SK-N-SH treated with all-trans-retinoic acid at 6 μM for 48 hours (cell line): ENCODE measurements at regions not wholly inside any gene's neighbourhood (a gene's known extent, or its start where the extent isn't known, plus 50 kb on each side); places are given as distances from the start of the nearest gene placed in this dataset.

Source experiments
- ATAC-seq: fragments of 200-7000 bp; cut with Tn5 transposase; 3 replicates; pipeline ENCODE4 v1.9.1; 2020; ENCODE audit warnings: mild to moderate bottlenecking, moderate library complexity
- ARNTL ChIP-seq: fragments of 450-650 bp; formaldehyde crosslinking; IDR thresholded peaks from 2 replicates; pipeline ENCODE4 v1.5.0; 2020; ENCODE audit warnings: low read depth, mild to moderate bottlenecking, moderate library complexity, borderline replicate concordance
- CREB5 ChIP-seq: fragments of 250-450 bp; sonication (Bioruptor Pico); IDR thresholded peaks from 2 replicates; pipeline ENCODE4 v1.5.1; 2020; ENCODE audit warnings: low read depth, mild to moderate bottlenecking, moderate library complexity
- CSDC2 ChIP-seq: fragments of 250-450 bp; sonication (Bioruptor Pico); IDR thresholded peaks from 2 replicates; pipeline ENCODE4 v1.5.0; 2020; ENCODE audit warnings: mild to moderate bottlenecking, moderate library complexity
- CSRNP3 ChIP-seq: fragments of 250-450 bp; sonication (Bioruptor Pico); IDR thresholded peaks from 2 replicates; pipeline ENCODE4 v1.5.1; 2021; ENCODE audit warnings: mild to moderate bottlenecking, moderate library complexity
- ESRRG ChIP-seq: fragments of 250-450 bp; sonication (Bioruptor Pico); IDR thresholded peaks from 2 replicates; pipeline ENCODE4 v1.6.1; 2021; ENCODE audit warnings: mild to moderate bottlenecking
- GLIS3 ChIP-seq: fragments of 250-450 bp; sonication (Bioruptor Pico); IDR thresholded peaks from 2 replicates; pipeline ENCODE4 v1.5.0; 2020; ENCODE audit warnings: mild to moderate bottlenecking, moderate library complexity
- ISL1 ChIP-seq: fragments of 250-450 bp; sonication (Bioruptor Pico); IDR thresholded peaks from 2 replicates; pipeline ENCODE4 v2.1.2; 2022; ENCODE audit warnings: mild to moderate bottlenecking, moderate library complexity
- OSR1 ChIP-seq: fragments of 250-450 bp; sonication (Bioruptor Pico); IDR thresholded peaks from 2 replicates; pipeline ENCODE4 v1.8.0; 2022; ENCODE audit warnings: moderate library complexity, mild to moderate bottlenecking, inconsistent platforms
- PATZ1 ChIP-seq: fragments of 250-450 bp; sonication (Bioruptor Pico); IDR thresholded peaks from 2 replicates; pipeline ENCODE4 v1.8.0; 2020; ENCODE audit warnings: mild to moderate bottlenecking, moderate library complexity, borderline replicate concordance
- POU6F1 ChIP-seq: fragments of 250-450 bp; sonication (Bioruptor Pico); IDR thresholded peaks from 2 replicates; pipeline ENCODE4 v1.8.0; 2021; ENCODE audit warnings: low read depth, mild to moderate bottlenecking, moderate library complexity, borderline replicate concordance
- RARB ChIP-seq: fragments of 250-450 bp; sonication (Bioruptor Pico); IDR thresholded peaks from 2 replicates; pipeline ENCODE4 v1.8.0; 2021; ENCODE audit warnings: mild to moderate bottlenecking, moderate library complexity
- SNAI2 ChIP-seq: fragments of 250-450 bp; sonication (Bioruptor Pico); IDR thresholded peaks from 2 replicates; pipeline ENCODE4 v1.5.0; 2020; ENCODE audit warnings: mild to moderate bottlenecking, moderate library complexity
- TCF4 ChIP-seq: fragments of 250-450 bp; sonication (Bioruptor Pico); IDR thresholded peaks from 2 replicates; pipeline ENCODE4 v1.8.0; 2021; ENCODE audit warnings: mild to moderate bottlenecking, moderate library complexity, borderline replicate concordance
- TOX ChIP-seq: fragments of 250-450 bp; sonication (Bioruptor Pico); IDR thresholded peaks from 2 replicates; pipeline ENCODE4 v1.8.0; 2021; ENCODE audit warnings: mild to moderate bottlenecking, moderate library complexity, borderline replicate concordance
- TSHZ2 ChIP-seq: fragments of 250-450 bp; sonication (Bioruptor Pico); IDR thresholded peaks from 2 replicates; pipeline ENCODE4 v1.5.0; 2020; ENCODE audit warnings: mild to moderate bottlenecking, moderate library complexity
- ZC3H10 ChIP-seq: fragments of 250-450 bp; sonication (Bioruptor Pico); IDR thresholded peaks from 2 replicates; pipeline ENCODE4 v1.5.1; 2021; ENCODE audit warnings: mild to moderate bottlenecking, moderate library complexity
- ZFP3 ChIP-seq: fragments of 250-450 bp; sonication (Bioruptor Pico); IDR thresholded peaks from 2 replicates; pipeline ENCODE4 v1.5.0; 2020; ENCODE audit warnings: mild to moderate bottlenecking, moderate library complexity
- ZFP30 ChIP-seq: fragments of 450-650 bp; formaldehyde crosslinking; IDR thresholded peaks from 2 replicates; pipeline ENCODE4 v1.5.0; 2022; ENCODE audit warnings: mild to moderate bottlenecking, moderate library complexity
- ZNF565 ChIP-seq: fragments of 450-650 bp; formaldehyde crosslinking; conservative IDR thresholded peaks from 2 replicates; pipeline ENCODE4 v1.5.0; 2020; ENCODE audit warnings: low read depth, mild to moderate bottlenecking, moderate library complexity
- ZNF8 ChIP-seq: fragments of 450-650 bp; formaldehyde crosslinking; IDR thresholded peaks from 2 replicates; pipeline ENCODE4 v1.5.0; 2020; ENCODE audit warnings: mild to moderate bottlenecking, moderate library complexity

- TF ChIP-seq CSRNP3 (CRISPR knock-in tag) = no peak
- no peak for TF ChIP-seq PATZ1 (CRISPR knock-in tag)
- TF ChIP-seq CSDC2 (CRISPR knock-in tag) = no peak
- no peak for TF ChIP-seq ARNTL (CRISPR knock-in tag)
- TF ChIP-seq TCF4 (CRISPR knock-in tag) = no peak
- TF ChIP-seq ESRRG (CRISPR knock-in tag) = no peak
- TF ChIP-seq ISL1 = no peak
- TF ChIP-seq POU6F1 (CRISPR knock-in tag) = no peak
- TF ChIP-seq TOX = no peak
- TF ChIP-seq SNAI2 = no peak
- TF ChIP-seq GLIS3 = no peak
- TF ChIP-seq ZNF565 (CRISPR knock-in tag) = no peak
- TF ChIP-seq ZNF8 (CRISPR knock-in tag) = no peak
- no peak for TF ChIP-seq ZFP3 (CRISPR knock-in tag)
- no peak for TF ChIP-seq RARB (CRISPR knock-in tag)
- TF ChIP-seq ZFP30 = no peak
- TF ChIP-seq OSR1 (CRISPR knock-in tag) = no peak
- no peak for TF ChIP-seq ZC3H10 (CRISPR knock-in tag)
- no peak for ATAC-seq
Observed at GRCh38 chr13:44739120-44739519, 163.0 kb upstream of the TSC22D1 start.

- TF ChIP-seq CREB5 (CRISPR knock-in tag) = no peak
- no peak for TF ChIP-seq RARB (CRISPR knock-in tag)
- no peak for TF ChIP-seq ISL1
- no peak for TF ChIP-seq TSHZ2 (CRISPR knock-in tag)
- no peak for TF ChIP-seq POU6F1 (CRISPR knock-in tag)
- no peak for TF ChIP-seq PATZ1 (CRISPR knock-in tag)
- no peak for TF ChIP-seq ZC3H10 (CRISPR knock-in tag)
Observed at GRCh38 chr13:44738463-44738862, 162.3 kb upstream of the TSC22D1 start.

More at GRCh38 chr13:44738463-44738862, 162.3 kb upstream of the TSC22D1 start:
- ATAC-seq = no peak
